Lower leg skin (tissue), 3 donors: ENCODE measurements at regions not wholly inside any gene's neighbourhood (a gene's known extent, or its start where the extent isn't known, plus 50 kb on each side); places are given as distances from the start of the nearest gene placed in this dataset.

ENCODE experiments used
- POLR2A ChIP-seq, 2 donors: fragments of 450-650 bp; IDR thresholded peaks; one replicate each; pipeline ENCODE4 v1.6.1; 2016 to 2017; ENCODE audit warnings: antibody characterized with exemption in 2 of 2, mild to moderate bottlenecking in 1 of 2, moderate library complexity in 1 of 2
- TF ChIP-seq, protein P1 (sequence below), 3 donors: fragments of 450-650 bp; IDR thresholded peaks; one replicate each; pipeline ENCODE4 v1.5.1; 2016; ENCODE audit warnings: antibody characterized with exemption in 3 of 3, mild to moderate bottlenecking in 3 of 3, moderate library complexity in 2 of 3

DNA sequence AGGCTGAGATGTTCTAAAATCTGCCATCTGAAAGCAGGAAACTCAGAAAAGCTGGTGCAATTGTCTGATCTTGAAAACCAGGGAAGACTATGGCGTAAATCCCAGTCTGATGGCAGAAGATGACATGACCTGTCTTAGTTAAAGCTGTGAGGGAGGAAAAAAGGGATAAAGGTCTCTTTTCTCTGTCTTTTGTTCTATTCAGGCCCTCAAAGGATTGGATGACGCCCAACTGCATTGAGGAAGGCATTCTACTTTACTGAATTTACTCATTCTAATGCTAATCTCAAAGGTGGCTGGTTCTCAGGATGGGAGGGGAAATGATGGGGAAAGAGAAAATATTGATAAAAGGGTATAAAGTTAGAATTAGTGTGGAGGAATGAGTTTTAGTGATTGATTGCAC is 312.8 kb upstream of the CTNND2 start:
- TF ChIP-seq POLR2A (IDR thresholded peaks at IDR 0.05) = no peak
- TF ChIP-seq, protein P1, sequence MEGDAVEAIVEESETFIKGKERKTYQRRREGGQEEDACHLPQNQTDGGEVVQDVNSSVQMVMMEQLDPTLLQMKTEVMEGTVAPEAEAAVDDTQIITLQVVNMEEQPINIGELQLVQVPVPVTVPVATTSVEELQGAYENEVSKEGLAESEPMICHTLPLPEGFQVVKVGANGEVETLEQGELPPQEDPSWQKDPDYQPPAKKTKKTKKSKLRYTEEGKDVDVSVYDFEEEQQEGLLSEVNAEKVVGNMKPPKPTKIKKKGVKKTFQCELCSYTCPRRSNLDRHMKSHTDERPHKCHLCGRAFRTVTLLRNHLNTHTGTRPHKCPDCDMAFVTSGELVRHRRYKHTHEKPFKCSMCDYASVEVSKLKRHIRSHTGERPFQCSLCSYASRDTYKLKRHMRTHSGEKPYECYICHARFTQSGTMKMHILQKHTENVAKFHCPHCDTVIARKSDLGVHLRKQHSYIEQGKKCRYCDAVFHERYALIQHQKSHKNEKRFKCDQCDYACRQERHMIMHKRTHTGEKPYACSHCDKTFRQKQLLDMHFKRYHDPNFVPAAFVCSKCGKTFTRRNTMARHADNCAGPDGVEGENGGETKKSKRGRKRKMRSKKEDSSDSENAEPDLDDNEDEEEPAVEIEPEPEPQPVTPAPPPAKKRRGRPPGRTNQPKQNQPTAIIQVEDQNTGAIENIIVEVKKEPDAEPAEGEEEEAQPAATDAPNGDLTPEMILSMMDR (IDR thresholded peaks at IDR 0.05) = no peak
